Sigmoid colon (tissue), 4 donors: ENCODE measurements at regions not wholly inside any gene's neighbourhood (a gene's known extent, or its start where the extent isn't known, plus 50 kb on each side); places are given as distances from the start of the nearest gene placed in this dataset.

Source experiments
- EP300 ChIP-seq, 4 donors: sonication (generic); formaldehyde crosslinking; IDR thresholded peaks; one replicate each; pipeline ENCODE4 v1.6.1; 2017; ENCODE audit warnings: antibody characterized with exemption in 4 of 4
- POLR2A ChIP-seq, 2 donors: fragments of 450-650 bp; IDR thresholded peaks; one replicate each; pipeline ENCODE4 v1.6.1; 2016; ENCODE audit warnings: antibody characterized with exemption in 2 of 2, mild to moderate bottlenecking in 2 of 2, moderate library complexity in 2 of 2

DNA sequence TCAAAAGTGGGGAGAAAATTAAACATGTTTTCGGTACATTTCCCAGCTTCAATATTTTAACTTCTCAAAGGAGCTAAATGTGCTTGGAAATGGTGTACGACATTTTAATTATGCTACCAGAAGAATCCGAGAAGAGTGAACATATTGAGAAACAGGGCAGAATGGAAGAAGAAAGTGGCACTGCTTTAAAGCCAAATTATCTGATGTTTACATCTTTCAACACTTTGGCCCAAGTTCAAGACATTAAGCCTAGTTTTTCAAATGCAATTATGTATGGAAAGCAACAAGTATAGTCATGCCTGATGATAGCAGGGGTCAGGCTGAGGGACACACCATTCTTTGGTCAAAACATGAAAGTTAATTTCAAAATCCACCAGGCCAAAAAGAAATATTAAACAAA is 577.9 kb upstream of the ZFP42 start:
- TF ChIP-seq POLR2A (IDR thresholded peaks at IDR 0.05) = no peak
- TF ChIP-seq EP300 (IDR thresholded peaks at IDR 0.05) = no peak
